Stimulated activated naive B cell treated with anti-CD40 and anti-IgM and Interleukin-4, amounts not matched to agents 10 μg/mL and 1 μg/mL and 100 μg/mL, for 72 hours (primary cell): ENCODE measurements at regions not wholly inside any gene's neighbourhood (a gene's known extent, or its start where the extent isn't known, plus 50 kb on each side); places are given as distances from the start of the nearest gene placed in this dataset.

ENCODE experiments used
- ATAC-seq, 2 donors: fragments of 150-1000 bp; cut with Tn5 transposase; replicated peaks; 2 replicates each; pipeline ENCODE4 v1.10.0; 2021; ENCODE audit warnings: moderate library complexity in 1 of 2
- DNase-seq: peaks from one replicate; pipeline ENCODE4 v3.0.0; 2021
- H3K27ac Mint-ChIP-seq: one replicate; pipeline ENCODE4 v1.8.0; 2022; ENCODE audit warnings: mild to moderate bottlenecking, mixed read lengths
- H3K27me3 Mint-ChIP-seq, 2 donors: one replicate each; pipeline ENCODE4 v1.8.0; 2022; ENCODE audit warnings: mixed read lengths in 2 of 2
- H3K36me3 Mint-ChIP-seq, 2 donors: one replicate each; pipeline ENCODE4 v1.8.0; 2022; ENCODE audit warnings: mixed read lengths in 2 of 2, mild to moderate bottlenecking in 1 of 2
- H3K4me1 Mint-ChIP-seq, 2 donors: one replicate each; pipeline ENCODE4 v1.8.0; 2022; ENCODE audit warnings: mixed read lengths in 2 of 2, mild to moderate bottlenecking in 1 of 2
- H3K4me3 Mint-ChIP-seq, 2 donors: one replicate each; pipeline ENCODE4 v1.8.0; 2022; ENCODE audit warnings: mild to moderate bottlenecking in 2 of 2, mixed read lengths in 2 of 2, moderate library complexity in 1 of 2
- H3K9me3 Mint-ChIP-seq, 2 donors: one replicate each; pipeline ENCODE4 v1.8.0; 2022; ENCODE audit warnings: mixed read lengths in 2 of 2, mild to moderate bottlenecking in 1 of 2

DNA sequence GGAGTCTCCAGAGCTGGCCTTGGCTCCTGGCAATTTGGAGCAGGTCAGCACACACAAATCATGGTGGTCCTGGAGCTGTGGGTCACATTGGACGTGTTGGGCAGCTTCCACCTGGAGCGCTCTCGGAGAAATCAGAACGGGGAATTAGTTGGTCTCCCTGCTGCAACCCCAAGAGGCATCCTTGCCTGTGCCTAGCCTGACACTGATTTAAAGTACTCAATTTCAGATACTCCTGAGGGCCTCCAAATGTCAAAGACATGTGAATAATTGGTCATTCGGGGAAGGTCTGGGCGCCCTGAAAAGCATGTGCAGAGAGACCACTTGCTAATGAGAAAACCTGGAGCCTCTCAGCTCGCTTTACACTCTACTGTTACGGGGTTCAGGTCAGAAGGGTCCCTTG, 145.5 kb upstream of the AGAP1 start:
- H3K4me3 Mint-ChIP-seq, result no peak overlapping the region
- H3K36me3 Mint-ChIP-seq, result no peaks in the 10 kb centered on the region
- H3K27ac Mint-ChIP-seq, result no peak overlapping the region
- H3K9me3 Mint-ChIP-seq, result peaks cover 0 to 5% of the 10 kb centered on the region in 2 donors
- peaks cover 17 to 31% of the 10 kb centered on the region in 2 donors for H3K27me3 Mint-ChIP-seq
- no peaks in the 10 kb centered on the region for H3K4me1 Mint-ChIP-seq
- no peak for DNase-seq
- no peak for ATAC-seq

- Mint-ChIP-seq H3K4me1 (no peaks in the 10 kb centered on the region), H3K27ac (no peak overlapping the region), H3K4me3 (no peak overlapping the region), H3K27me3 (peaks cover 17 to 31% of the 10 kb centered on the region in 2 donors), H3K9me3 (peaks cover 0 to 5% of the 10 kb centered on the region in 2 donors), H3K36me3 (no peaks in the 10 kb centered on the region)
- no peak for ATAC-seq
- DNase-seq, result no peak
Measured at GRCh38 chr2:235350234-235350633, 143.6 kb upstream of the AGAP1 start.

GRCh38 chr2:235352541-235352940, 141.3 kb upstream of the AGAP1 start:
- Mint-ChIP-seq H3K36me3 (no peaks in the 10 kb centered on the region), H3K27ac (no peak overlapping the region), H3K4me3 (no peak overlapping the region), H3K27me3 (peaks cover 10 to 23% of the 10 kb centered on the region in 2 donors), H3K9me3 (peaks cover 0 to 4% of the 10 kb centered on the region in 2 donors), H3K4me1 (no peaks in the 10 kb centered on the region)
- ATAC-seq (no peak), DNase-seq (no peak)

GRCh38 chr2:235357881-235358280, 136.0 kb upstream of the AGAP1 start:
- ATAC-seq (no peak), DNase-seq (no peak)
- no peaks in the 10 kb centered on the region for H3K36me3 Mint-ChIP-seq
- H3K27me3 Mint-ChIP-seq, result peaks cover 3% of the 10 kb centered on the region in 2 donors
- no peak overlapping the region for H3K4me3 Mint-ChIP-seq
- H3K9me3 Mint-ChIP-seq, result peaks cover 0 to 1% of the 10 kb centered on the region in 2 donors
- H3K27ac Mint-ChIP-seq, result no peak overlapping the region
- H3K4me1 Mint-ChIP-seq, result no peaks in the 10 kb centered on the region

DNA sequence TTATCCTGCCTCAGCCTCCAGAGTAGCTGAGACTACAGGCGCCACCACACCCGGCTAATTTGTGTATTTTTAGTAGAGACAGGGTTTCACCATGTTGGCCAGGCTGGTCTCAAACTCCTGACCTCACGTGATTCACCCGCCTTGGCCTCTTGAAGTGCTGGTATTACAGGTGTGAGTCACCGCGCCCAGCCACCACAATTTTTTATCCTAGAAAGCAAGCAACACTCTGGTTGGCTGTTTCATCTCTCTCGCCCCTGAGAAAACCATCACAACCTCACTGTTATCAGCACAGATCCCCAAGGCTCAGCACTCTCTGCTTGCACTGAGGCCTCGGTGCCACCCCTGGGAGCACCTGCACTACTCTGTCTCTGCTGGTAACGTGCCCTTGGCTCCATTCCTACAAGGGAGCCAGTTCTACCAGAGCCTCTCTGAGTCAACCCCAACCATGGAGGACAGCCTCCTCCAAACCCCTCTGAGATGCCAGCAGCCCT, 134.8 kb upstream of the AGAP1 start:
- H3K4me1 Mint-ChIP-seq, result no peaks in the 10 kb centered on the region
- ATAC-seq (no peak), DNase-seq (no peak)
- H3K4me3 Mint-ChIP-seq, result no peak overlapping the region
- H3K27ac Mint-ChIP-seq, result no peak overlapping the region
- H3K9me3 Mint-ChIP-seq, result peaks cover 0 to 1% of the 10 kb centered on the region in 2 donors
- H3K36me3 Mint-ChIP-seq, result no peaks in the 10 kb centered on the region
- peaks cover 0 to 3% of the 10 kb centered on the region in 2 donors for H3K27me3 Mint-ChIP-seq

DNA sequence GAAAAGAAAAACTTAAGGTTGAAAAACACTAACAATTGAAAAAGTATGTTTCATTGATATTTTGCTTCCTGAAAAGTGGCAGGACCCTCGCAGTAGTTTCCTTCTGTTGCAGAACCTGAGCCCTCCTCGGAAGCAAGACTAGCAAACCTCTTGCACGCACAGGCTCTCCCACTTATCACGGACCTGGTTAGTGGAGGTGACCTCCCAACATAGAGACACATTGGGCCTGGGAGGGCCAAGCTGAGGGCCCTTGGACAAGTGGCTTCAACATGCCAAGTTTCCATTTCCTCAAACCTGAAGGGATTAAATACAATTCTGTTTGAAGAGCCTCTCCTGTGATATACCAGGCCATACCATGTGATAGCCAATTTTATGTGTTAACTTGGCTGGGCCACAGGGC, 133.4 kb upstream of the AGAP1 start:
- no peak for ATAC-seq
- H3K4me3 Mint-ChIP-seq, result no peak overlapping the region
- no peak overlapping the region for H3K27ac Mint-ChIP-seq
- H3K4me1 Mint-ChIP-seq, result no peaks in the 10 kb centered on the region
- H3K27me3 Mint-ChIP-seq, result peaks cover 0 to 3% of the 10 kb centered on the region in 2 donors
- DNase-seq, result no peak
- H3K36me3 Mint-ChIP-seq, result no peaks in the 10 kb centered on the region
- H3K9me3 Mint-ChIP-seq, result peaks cover 0 to 1% of the 10 kb centered on the region in 2 donors

- Mint-ChIP-seq H3K27ac (no peak overlapping the region), H3K4me3 (no peak overlapping the region)
Measured at GRCh38 chr2:235365743-235366142, 128.1 kb upstream of the AGAP1 start.

GRCh38 chr2:235366390-235366789, 127.5 kb upstream of the AGAP1 start:
- Mint-ChIP-seq H3K4me3 (no peak overlapping the region), H3K9me3 (peaks cover 0 to 6% of the 10 kb centered on the region in 2 donors), H3K36me3 (no peaks in the 10 kb centered on the region), H3K27ac (no peak overlapping the region), H3K27me3 (peaks cover 5 to 14% of the 10 kb centered on the region in 2 donors), H3K4me1 (no peaks in the 10 kb centered on the region)
- ATAC-seq (no peak), DNase-seq (no peak)

More at GRCh38 chr2:235365743-235366142, 128.1 kb upstream of the AGAP1 start:
- no peaks in the 10 kb centered on the region for H3K36me3 Mint-ChIP-seq
- peaks cover 5 to 8% of the 10 kb centered on the region in 2 donors for H3K27me3 Mint-ChIP-seq
- no peaks in the 10 kb centered on the region for H3K4me1 Mint-ChIP-seq
- DNase-seq (no peak), ATAC-seq (no peak)
- H3K9me3 Mint-ChIP-seq, result no peaks in the 10 kb centered on the region

- H3K4me1 Mint-ChIP-seq, result no peaks in the 10 kb centered on the region
Measured at GRCh38 chr2:235366807-235367206, 127.0 kb upstream of the AGAP1 start.

DNA sequence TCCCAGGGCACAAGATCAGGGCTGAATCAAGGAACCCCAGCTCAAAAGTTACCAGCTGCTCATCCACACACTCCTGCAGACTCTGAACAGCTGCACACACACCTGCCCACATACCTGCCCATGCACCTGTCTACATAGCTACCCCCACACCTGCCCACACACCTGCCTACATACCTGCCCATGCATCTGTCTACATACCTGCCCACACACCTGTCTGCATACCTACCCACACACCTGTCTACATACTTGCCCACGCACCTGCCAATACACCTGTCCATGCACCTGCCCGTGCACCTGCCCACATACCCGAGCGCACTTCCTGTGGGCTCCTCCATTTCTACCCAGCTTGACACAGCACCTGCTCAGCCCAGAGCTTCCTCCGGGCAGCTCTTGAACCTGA, 122.8 kb upstream of the AGAP1 start:
- Mint-ChIP-seq H3K4me1 (no peaks in the 10 kb centered on the region), H3K4me3 (no peak overlapping the region), H3K27me3 (peaks cover 5 to 20% of the 10 kb centered on the region in 2 donors), H3K9me3 (peaks cover 0 to 6% of the 10 kb centered on the region in 2 donors), H3K27ac (no peak overlapping the region), H3K36me3 (no peaks in the 10 kb centered on the region)
- DNase-seq (no peak), ATAC-seq (no peak)

More at GRCh38 chr2:235366807-235367206, 127.0 kb upstream of the AGAP1 start:
- ATAC-seq, result no peak
- Mint-ChIP-seq H3K27me3 (peaks cover 5 to 14% of the 10 kb centered on the region in 2 donors), H3K27ac (no peak overlapping the region), H3K9me3 (peaks cover 0 to 6% of the 10 kb centered on the region in 2 donors), H3K36me3 (no peaks in the 10 kb centered on the region), H3K4me3 (no peak overlapping the region)
- DNase-seq, result no peak

- no peak for DNase-seq
Measured at GRCh38 chr2:235373171-235373570, 120.7 kb upstream of the AGAP1 start.

GRCh38 chr2:235377176-235377575, 116.7 kb upstream of the AGAP1 start:
- no peak overlapping the region for H3K27ac Mint-ChIP-seq
- H3K4me1 Mint-ChIP-seq, result no peaks in the 10 kb centered on the region
- DNase-seq (no peak), ATAC-seq (no peak)
- no peak overlapping the region for H3K4me3 Mint-ChIP-seq
- peaks cover 12 to 14% of the 10 kb centered on the region in 2 donors for H3K27me3 Mint-ChIP-seq
- H3K9me3 Mint-ChIP-seq, result peaks cover 0 to 1% of the 10 kb centered on the region in 2 donors
- H3K36me3 Mint-ChIP-seq, result no peaks in the 10 kb centered on the region

More at GRCh38 chr2:235373171-235373570, 120.7 kb upstream of the AGAP1 start:
- Mint-ChIP-seq H3K27me3 (peaks cover 9 to 19% of the 10 kb centered on the region in 2 donors), H3K36me3 (no peaks in the 10 kb centered on the region), H3K4me3 (no peak overlapping the region), H3K4me1 (no peaks in the 10 kb centered on the region), H3K9me3 (peaks cover 1 to 6% of the 10 kb centered on the region in 2 donors), H3K27ac (no peak overlapping the region)
- ATAC-seq, result no peak

GRCh38 chr2:235378246-235378645, 115.6 kb upstream of the AGAP1 start:
- Mint-ChIP-seq H3K9me3 (peaks cover 0 to 1% of the 10 kb centered on the region in 2 donors), H3K4me3 (no peak overlapping the region), H3K36me3 (no peaks in the 10 kb centered on the region), H3K4me1 (no peaks in the 10 kb centered on the region), H3K27me3 (peaks cover 12 to 16% of the 10 kb centered on the region in 2 donors), H3K27ac (no peak overlapping the region)
- DNase-seq (no peak), ATAC-seq (no peak)

GRCh38 chr2:235378944-235379343, 114.9 kb upstream of the AGAP1 start:
- peaks cover 0 to 1% of the 10 kb centered on the region in 2 donors for H3K9me3 Mint-ChIP-seq
- no peak for ATAC-seq
- DNase-seq, result no peak
- no peak overlapping the region for H3K27ac Mint-ChIP-seq
- H3K4me1 Mint-ChIP-seq, result no peaks in the 10 kb centered on the region
- peaks cover 12 to 20% of the 10 kb centered on the region in 2 donors for H3K27me3 Mint-ChIP-seq
- no peaks in the 10 kb centered on the region for H3K36me3 Mint-ChIP-seq
- no peak overlapping the region for H3K4me3 Mint-ChIP-seq

DNA sequence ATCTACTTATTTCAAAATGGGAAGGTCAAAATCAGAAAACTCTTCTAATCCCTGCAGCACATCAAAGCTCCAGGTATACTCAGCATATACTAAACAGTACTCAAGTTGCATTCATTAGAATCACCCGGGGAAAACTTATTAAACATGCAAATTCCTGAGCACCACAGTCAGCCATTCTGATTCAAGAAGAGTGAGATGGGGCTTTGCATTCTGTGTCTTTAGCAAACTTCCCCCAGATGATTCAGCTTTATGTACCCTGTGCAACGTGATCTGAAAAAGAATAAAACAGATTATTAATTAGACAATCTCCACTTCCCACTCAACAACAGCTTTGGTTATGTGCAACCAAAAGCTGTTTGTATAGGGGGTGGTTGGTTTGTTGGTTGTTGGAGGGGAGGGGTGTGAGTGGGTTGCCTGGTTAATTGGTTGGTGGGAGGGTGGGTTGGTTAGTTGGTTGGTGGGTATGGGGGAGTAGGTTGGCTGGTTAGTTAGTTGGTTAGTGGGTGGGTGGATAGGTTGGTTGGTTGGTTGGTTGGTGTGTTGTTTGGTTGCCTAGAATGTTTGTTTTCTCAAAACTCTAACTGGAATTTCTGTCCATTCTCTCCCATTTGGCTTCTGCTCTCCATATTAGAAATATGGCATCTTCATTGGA, 112.5 kb upstream of the AGAP1 start:
- peaks cover 1 to 4% of the 10 kb centered on the region in 2 donors for H3K9me3 Mint-ChIP-seq
- peaks cover 13 to 17% of the 10 kb centered on the region in 2 donors for H3K27me3 Mint-ChIP-seq
- DNase-seq (no peak), ATAC-seq (no peak)
- no peaks in the 10 kb centered on the region for H3K36me3 Mint-ChIP-seq
- no peak overlapping the region for H3K4me3 Mint-ChIP-seq
- H3K27ac Mint-ChIP-seq, result no peak overlapping the region
- no peaks in the 10 kb centered on the region for H3K4me1 Mint-ChIP-seq
